Sigmoid colon (tissue), 6 donors: ENCODE measurements at regions not wholly inside any gene's neighbourhood (a gene's known extent, or its start where the extent isn't known, plus 50 kb on each side); places are given as distances from the start of the nearest gene placed in this dataset.

Experiments
- DNase-seq: peaks from one replicate; pipeline ENCODE4 v3.0.0-alpha.2; 2019
- H3K27ac ChIP-seq, 4 donors: fragments of 200-600 bp; sonication (generic); one replicate each; pipeline ENCODE4 v1.5.1; 2016 to 2019; ENCODE audit warnings: mild to moderate bottlenecking in 1 of 4
- H3K27me3 ChIP-seq, 3 donors: fragments of 200-600 bp; sonication (generic); one replicate each; pipeline ENCODE4 v1.5.1; 2019; ENCODE audit warnings: mild to moderate bottlenecking in 1 of 3
- H3K36me3 ChIP-seq, 4 donors: fragments of 200-600 bp; sonication (generic); one replicate each; pipeline ENCODE4 v1.5.1; 2016 to 2019
- H3K4me1 ChIP-seq, 4 donors: fragments of 200-600 bp; sonication (generic); one replicate each; pipeline ENCODE4 v1.5.1; 2017 to 2019
- H3K4me3 ChIP-seq, 4 donors: fragments of 200-600 bp; sonication (generic); one replicate each; pipeline ENCODE4 v1.5.1; 2017 to 2019; ENCODE audit warnings: mild to moderate bottlenecking in 2 of 4, moderate library complexity in 1 of 4
- H3K9me3 ChIP-seq, 4 donors: fragments of 200-600 bp in 3 of 4; sonication (generic) in 3 of 4; one replicate each; pipeline versions ENCODE4 v1.5.1 to v1.6.1; 2013 to 2019
- EP300 ChIP-seq, 4 donors: sonication (generic); formaldehyde crosslinking; IDR thresholded peaks; one replicate each; pipeline ENCODE4 v1.6.1; 2017; ENCODE audit warnings: antibody characterized with exemption in 4 of 4
- POLR2A ChIP-seq, 2 donors: fragments of 450-650 bp; IDR thresholded peaks; one replicate each; pipeline ENCODE4 v1.6.1; 2016; ENCODE audit warnings: antibody characterized with exemption in 2 of 2, mild to moderate bottlenecking in 2 of 2, moderate library complexity in 2 of 2
- POLR2AphosphoS5 ChIP-seq, 4 donors: sonication (generic); formaldehyde crosslinking; IDR thresholded peaks; one replicate each; pipeline ENCODE4 v1.6.1; 2017; ENCODE audit warnings: antibody characterized with exemption in 4 of 4
- WGBS, 2 donors: extraction: QIAGEN DNeasy Blood & Tissue Kit; methylation state at CpG; one replicate each; pipeline ENCODE4 v1.1.7; 2013; 5-methylcytosine and 5-hydroxymethylcytosine counted together
- intact Hi-C: fragments of 100-400 bp; cut with DNase I; formaldehyde crosslinking; loops from one replicate; pipeline ENCODE4 v1.15.1; 2023
- TF ChIP-seq, protein P1 (sequence below), 4 experiments: fragments of 450-650 bp in 3 of 4; fragments of 200-600 bp in 1 of 4; IDR thresholded peaks; one replicate each; pipeline ENCODE4 v1.5.1; 2016 to 2019; ENCODE audit warnings: antibody characterized with exemption in 4 of 4, mild to moderate bottlenecking in 3 of 4, moderate library complexity in 2 of 4
- donor health status: healthy with polysubstance abuse.
- donor health status: healthy.

DNA sequence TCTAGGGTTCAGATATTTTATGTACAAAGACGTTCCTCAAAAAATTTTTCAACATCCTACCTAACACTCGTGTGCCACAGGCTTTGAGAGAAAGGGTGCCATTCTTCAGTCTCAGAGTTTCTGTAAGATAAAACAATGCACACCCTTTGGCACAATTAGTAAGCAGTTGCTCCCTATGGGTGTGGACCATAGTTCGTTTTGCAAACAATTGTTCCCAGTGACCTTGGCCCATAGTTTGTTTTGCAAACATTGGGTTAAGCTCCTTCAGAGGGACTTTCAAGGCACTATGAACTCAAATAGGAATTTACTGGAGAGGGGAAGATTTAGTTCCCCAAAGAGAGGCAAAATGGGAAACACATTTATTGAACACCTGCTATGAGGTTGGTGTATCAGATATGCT, 220.3 kb upstream of the CA10 start:
- intact Hi-C loops = no loop called here
- no peaks in the 10 kb centered on the region for H3K27me3 ChIP-seq
- H3K36me3 ChIP-seq = no peaks in the 10 kb centered on the region
- TF ChIP-seq POLR2AphosphoS5 (IDR thresholded peaks at IDR 0.05) = no peak
- TF ChIP-seq EP300 (IDR thresholded peaks at IDR 0.05) = no peak
- TF ChIP-seq POLR2A (IDR thresholded peaks at IDR 0.05) = no peak
- TF ChIP-seq, protein P1, sequence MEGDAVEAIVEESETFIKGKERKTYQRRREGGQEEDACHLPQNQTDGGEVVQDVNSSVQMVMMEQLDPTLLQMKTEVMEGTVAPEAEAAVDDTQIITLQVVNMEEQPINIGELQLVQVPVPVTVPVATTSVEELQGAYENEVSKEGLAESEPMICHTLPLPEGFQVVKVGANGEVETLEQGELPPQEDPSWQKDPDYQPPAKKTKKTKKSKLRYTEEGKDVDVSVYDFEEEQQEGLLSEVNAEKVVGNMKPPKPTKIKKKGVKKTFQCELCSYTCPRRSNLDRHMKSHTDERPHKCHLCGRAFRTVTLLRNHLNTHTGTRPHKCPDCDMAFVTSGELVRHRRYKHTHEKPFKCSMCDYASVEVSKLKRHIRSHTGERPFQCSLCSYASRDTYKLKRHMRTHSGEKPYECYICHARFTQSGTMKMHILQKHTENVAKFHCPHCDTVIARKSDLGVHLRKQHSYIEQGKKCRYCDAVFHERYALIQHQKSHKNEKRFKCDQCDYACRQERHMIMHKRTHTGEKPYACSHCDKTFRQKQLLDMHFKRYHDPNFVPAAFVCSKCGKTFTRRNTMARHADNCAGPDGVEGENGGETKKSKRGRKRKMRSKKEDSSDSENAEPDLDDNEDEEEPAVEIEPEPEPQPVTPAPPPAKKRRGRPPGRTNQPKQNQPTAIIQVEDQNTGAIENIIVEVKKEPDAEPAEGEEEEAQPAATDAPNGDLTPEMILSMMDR (IDR thresholded peaks at IDR 0.05) = no peak
- H3K4me1 ChIP-seq = no peaks in the 10 kb centered on the region
- WGBS, 2 donors = 23 to 66% methylated on average over 3 of the region's 3 CpGs
- no peak overlapping the region for H3K27ac ChIP-seq
- DNase-seq = no peak
- no peaks in the 10 kb centered on the region for H3K9me3 ChIP-seq
- no peak overlapping the region for H3K4me3 ChIP-seq

DNA sequence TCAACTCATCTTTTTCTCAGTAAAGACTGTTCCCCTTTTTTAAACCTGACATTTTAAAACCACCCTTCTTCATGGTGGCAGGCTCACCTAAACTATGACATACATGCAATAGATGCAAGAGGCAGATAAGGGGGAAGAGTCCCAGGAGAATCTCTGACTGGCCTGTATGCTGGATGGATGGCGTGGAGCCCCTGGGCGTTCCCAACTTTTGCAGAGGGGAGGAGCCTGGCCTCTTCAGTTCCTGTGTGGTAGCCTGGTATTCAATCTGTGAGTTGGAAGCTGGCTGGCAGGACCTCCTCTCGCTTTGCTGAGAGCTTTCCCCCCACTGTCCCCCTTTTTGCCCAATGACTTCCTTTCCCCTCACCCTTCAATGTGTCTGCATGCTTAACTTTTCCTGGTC, 217.6 kb upstream of the CA10 start:
- WGBS, 2 donors = 76 to 85% methylated on average over 3 of the region's 3 CpGs
- H3K36me3 ChIP-seq = no peaks in the 10 kb centered on the region
- intact Hi-C loops = no loop called here
- no peaks in the 10 kb centered on the region for H3K27me3 ChIP-seq
- no peaks in the 10 kb centered on the region for H3K4me1 ChIP-seq
- TF ChIP-seq, protein P1 (IDR thresholded peaks at IDR 0.05) = no peak
- TF ChIP-seq POLR2AphosphoS5 (IDR thresholded peaks at IDR 0.05) (no peak), POLR2A (IDR thresholded peaks at IDR 0.05) (no peak), EP300 (IDR thresholded peaks at IDR 0.05) (no peak)
- H3K9me3 ChIP-seq = no peaks in the 10 kb centered on the region
- H3K4me3 ChIP-seq = no peak overlapping the region
- DNase-seq = no peak
- H3K27ac ChIP-seq = no peak overlapping the region

DNA sequence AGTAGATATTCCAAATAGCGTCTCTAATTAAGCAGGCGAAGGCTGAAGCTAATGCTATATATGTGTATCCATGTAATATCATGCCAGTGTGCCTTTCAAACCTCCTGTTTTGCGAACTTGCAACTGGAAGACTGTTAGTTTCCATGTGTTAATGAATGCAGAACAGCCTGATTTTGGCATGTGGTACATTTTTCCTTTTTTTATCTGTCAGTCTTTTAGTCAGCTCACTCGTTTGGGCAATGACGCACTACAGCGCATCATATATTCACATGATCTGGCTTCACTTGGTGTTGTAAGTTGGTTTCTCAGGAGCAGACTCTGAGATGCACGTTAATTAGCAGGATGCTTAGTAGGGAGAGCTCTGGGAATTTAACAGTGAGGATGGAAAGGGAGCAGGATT, 210.4 kb upstream of the CA10 start:
- H3K27ac ChIP-seq = no peak overlapping the region
- intact Hi-C loops = loop anchor here (10.0 kb wide), 1 partner anchor 64 kb away; no protein-coding TSS in a partner anchor
- no peak for DNase-seq
- TF ChIP-seq EP300 (IDR thresholded peaks at IDR 0.05) = no peak
- no peak for TF ChIP-seq POLR2AphosphoS5 (IDR thresholded peaks at IDR 0.05)
- no peak for TF ChIP-seq POLR2A (IDR thresholded peaks at IDR 0.05)
- TF ChIP-seq, protein P1 (IDR thresholded peaks at IDR 0.05) = no peak
- H3K27me3 ChIP-seq = no peaks in the 10 kb centered on the region
- H3K36me3 ChIP-seq = no peaks in the 10 kb centered on the region
- WGBS, 2 donors = 89 to 92% methylated on average over 7 of the region's 7 CpGs
- no peaks in the 10 kb centered on the region for H3K4me1 ChIP-seq
- H3K4me3 ChIP-seq = no peak overlapping the region
- H3K9me3 ChIP-seq = no peaks in the 10 kb centered on the region

DNA sequence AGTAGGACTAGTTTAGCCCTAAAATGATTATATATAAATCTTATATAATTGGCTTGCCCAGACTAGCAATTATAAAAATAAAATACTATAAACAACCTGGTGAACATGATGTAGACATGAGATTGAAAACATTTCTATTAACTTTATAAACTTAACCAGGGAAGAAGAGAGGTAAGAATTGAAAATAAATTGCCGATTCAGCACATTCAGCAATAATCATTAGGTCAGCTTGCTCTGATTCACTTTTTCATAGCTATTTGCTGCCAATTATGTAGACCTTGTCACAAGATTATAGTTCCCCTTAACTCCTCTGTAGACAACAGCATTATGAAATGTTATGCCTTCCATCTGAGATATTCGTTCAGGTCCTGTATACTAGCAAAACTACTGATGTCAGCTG, 199.3 kb upstream of the CA10 start:
- intact Hi-C loops = no loop called here
- DNase-seq = no peak

More for the DNA sequence above, 199.3 kb upstream of the CA10 start:
- WGBS, 2 donors = 85 to 89% methylated on average over 2 of the region's 2 CpGs
- TF ChIP-seq EP300 (IDR thresholded peaks at IDR 0.05) (no peak), POLR2AphosphoS5 (IDR thresholded peaks at IDR 0.05) (no peak), POLR2A (IDR thresholded peaks at IDR 0.05) (no peak)
- TF ChIP-seq, protein P1 (IDR thresholded peaks at IDR 0.05) = no peak
- Histone ChIP-seq H3K27me3 (no peaks in the 10 kb centered on the region), H3K27ac (no peak overlapping the region), H3K9me3 (peaks cover 0 to 2% (median 0%) of the 10 kb centered on the region in 4 donors), H3K4me1 (no peaks in the 10 kb centered on the region), H3K36me3 (no peaks in the 10 kb centered on the region), H3K4me3 (no peak overlapping the region)
